Esophagus muscularis mucosa (tissue), 4 donors: ENCODE measurements at regions not wholly inside any gene's neighbourhood (a gene's known extent, or its start where the extent isn't known, plus 50 kb on each side); places are given as distances from the start of the nearest gene placed in this dataset.
"Not testable (repeated sequence)": the region's sequence is repeated elsewhere in the genome, so short reads cannot be mapped to it uniquely, and the experiment has no call there.

Experiments used
- CTCF ChIP-seq, 3 experiments: fragments of 200-600 bp in 2 of 3; fragments of 450-650 bp in 1 of 3; sonication (generic) in 2 of 3; IDR thresholded peaks; one replicate each; pipeline ENCODE4 v1.5.1; 2017 to 2019; ENCODE audit warnings: antibody characterized with exemption in 3 of 3, mild to moderate bottlenecking in 2 of 3, moderate library complexity in 1 of 3
- EP300 ChIP-seq: sonication (generic); formaldehyde crosslinking; IDR thresholded peaks from one replicate; pipeline ENCODE4 v1.6.1; 2017; ENCODE audit warnings: antibody characterized with exemption
- POLR2A ChIP-seq: fragments of 450-650 bp; IDR thresholded peaks from one replicate; pipeline ENCODE4 v1.6.1; 2017; ENCODE audit warnings: antibody characterized with exemption, moderate library complexity, mild to moderate bottlenecking, low read depth

GRCh38 chr11:33971530-33971929, 79.7 kb upstream of the LMO2 start:
- TF ChIP-seq EP300; POLR2A; CTCF (IDR thresholded peaks at IDR 0.05): not testable (repeated sequence)
